ENCODE measurements at regions not wholly inside any gene's neighbourhood (a gene's known extent, or its start where the extent isn't known, plus 50 kb on each side); places are given as distances from the start of the nearest gene placed in this dataset.

DNA sequence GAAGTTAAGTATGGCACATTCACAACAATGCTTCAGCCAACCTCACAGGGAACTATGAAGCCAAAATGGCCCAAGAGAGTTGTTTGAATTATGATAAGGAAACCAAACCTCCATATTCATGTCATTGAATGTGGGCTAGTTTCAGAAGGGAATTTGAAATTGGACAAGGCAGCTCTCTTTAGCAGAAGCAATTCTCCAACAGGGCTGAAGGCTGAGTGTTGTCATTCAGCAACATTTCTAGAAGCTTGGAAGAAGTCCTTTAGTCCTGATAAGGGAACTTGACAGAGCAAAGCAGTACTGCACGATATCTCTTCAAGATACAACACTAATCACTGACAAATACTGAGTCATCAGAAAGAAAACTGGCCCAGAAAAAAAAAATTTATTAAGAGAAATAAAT, 115.4 kb downstream of the SLC25A46 start:
- Histone ChIP-seq H3K4me3 (ENCODE audit: low read depth, low read length) (no peak overlapping the region), H3K36me3 (replicated peaks) (no peaks in the 10 kb centered on the region), H3K27me3 (replicated peaks) (no peaks in the 10 kb centered on the region), H3K27ac (peak overlapping the region; percentile 24)
- in situ Hi-C loops (cut with HindIII; ENCODE audit: low pct_ligation_motif_present, low sequenced_read_pairs) = no loop called here
- DNase-seq = peak; percentile 47
- TF ChIP-seq, protein P1, sequence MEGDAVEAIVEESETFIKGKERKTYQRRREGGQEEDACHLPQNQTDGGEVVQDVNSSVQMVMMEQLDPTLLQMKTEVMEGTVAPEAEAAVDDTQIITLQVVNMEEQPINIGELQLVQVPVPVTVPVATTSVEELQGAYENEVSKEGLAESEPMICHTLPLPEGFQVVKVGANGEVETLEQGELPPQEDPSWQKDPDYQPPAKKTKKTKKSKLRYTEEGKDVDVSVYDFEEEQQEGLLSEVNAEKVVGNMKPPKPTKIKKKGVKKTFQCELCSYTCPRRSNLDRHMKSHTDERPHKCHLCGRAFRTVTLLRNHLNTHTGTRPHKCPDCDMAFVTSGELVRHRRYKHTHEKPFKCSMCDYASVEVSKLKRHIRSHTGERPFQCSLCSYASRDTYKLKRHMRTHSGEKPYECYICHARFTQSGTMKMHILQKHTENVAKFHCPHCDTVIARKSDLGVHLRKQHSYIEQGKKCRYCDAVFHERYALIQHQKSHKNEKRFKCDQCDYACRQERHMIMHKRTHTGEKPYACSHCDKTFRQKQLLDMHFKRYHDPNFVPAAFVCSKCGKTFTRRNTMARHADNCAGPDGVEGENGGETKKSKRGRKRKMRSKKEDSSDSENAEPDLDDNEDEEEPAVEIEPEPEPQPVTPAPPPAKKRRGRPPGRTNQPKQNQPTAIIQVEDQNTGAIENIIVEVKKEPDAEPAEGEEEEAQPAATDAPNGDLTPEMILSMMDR (IDR thresholded peaks at IDR 0.05; ENCODE audit: low read depth, low read length, missing control alignments) = no peak

DNA sequence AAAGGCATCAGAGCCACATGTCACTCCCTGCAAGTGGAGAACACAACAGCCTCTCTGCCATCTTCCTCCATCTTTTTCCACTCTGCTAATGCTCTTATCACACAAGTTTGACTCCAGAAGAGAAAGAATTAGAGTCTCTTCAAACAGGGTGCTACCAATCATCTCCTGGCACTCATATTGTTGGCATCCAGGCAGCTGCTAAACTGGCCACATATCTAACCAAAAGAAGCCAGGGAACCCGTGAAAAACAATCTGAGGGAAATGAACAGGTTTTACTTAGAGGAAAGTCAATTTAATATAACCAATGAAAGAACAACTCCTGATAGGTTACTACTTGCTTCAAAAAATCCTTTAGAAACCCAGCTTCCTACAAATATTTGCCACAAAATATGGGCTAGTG, 117.2 kb downstream of the SLC25A46 start:
- DNase-seq = no peak
- TF ChIP-seq, protein P1 (IDR thresholded peaks at IDR 0.05; ENCODE audit: low read depth, low read length, missing control alignments) = no peak
- Histone ChIP-seq H3K4me3 (ENCODE audit: low read depth, low read length) (no peak overlapping the region), H3K27me3 (replicated peaks) (no peaks in the 10 kb centered on the region), H3K36me3 (replicated peaks) (no peaks in the 10 kb centered on the region), H3K27ac (no peak overlapping the region)
- in situ Hi-C loops (cut with HindIII; ENCODE audit: low pct_ligation_motif_present, low sequenced_read_pairs) = no loop called here

DNA sequence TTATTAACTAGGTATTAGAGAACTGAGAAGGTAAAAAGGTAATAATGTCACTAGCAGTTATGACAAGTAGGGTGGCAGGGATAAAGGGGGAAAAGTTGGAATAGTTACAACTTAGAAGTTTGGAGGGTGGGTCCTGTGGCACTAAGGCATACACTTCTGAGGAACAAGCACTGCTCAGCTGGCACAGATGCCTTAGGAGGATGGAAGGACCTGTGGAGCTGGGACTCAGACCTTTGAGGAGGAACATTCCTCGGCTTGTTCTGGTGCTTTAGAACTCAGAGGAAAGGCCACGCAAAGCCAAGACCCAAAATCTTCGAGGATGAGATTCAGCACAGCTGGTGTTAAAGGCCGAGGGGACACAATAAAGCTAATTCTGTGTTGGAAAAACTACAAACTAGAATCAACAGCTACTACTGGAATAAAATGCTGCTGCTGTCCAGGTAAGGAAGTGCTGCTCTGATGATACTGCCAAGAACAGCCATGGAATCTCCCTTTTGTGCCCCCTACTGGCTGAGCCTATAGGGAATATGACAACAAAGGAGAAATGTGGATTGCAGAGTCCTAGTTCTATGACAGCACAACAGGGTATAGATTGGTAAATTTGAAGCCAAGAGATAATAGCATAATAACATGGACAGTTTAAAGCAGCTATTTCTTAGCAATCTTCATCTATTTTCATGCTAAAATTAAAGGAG, 126.7 kb downstream of the SLC25A46 start:
- no peak overlapping the region for H3K27ac ChIP-seq
- TF ChIP-seq, protein P1 (IDR thresholded peaks at IDR 0.05; ENCODE audit: low read depth, low read length, missing control alignments) = peak; percentile 68
- peak; percentile 48 for DNase-seq
- H3K4me3 ChIP-seq (ENCODE audit: low read depth, low read length) = no peak overlapping the region
- in situ Hi-C loops (cut with HindIII; ENCODE audit: low pct_ligation_motif_present, low sequenced_read_pairs) = no loop called here
- H3K36me3 ChIP-seq (replicated peaks) = no peaks in the 10 kb centered on the region
- no peaks in the 10 kb centered on the region for H3K27me3 ChIP-seq (replicated peaks)

DNA sequence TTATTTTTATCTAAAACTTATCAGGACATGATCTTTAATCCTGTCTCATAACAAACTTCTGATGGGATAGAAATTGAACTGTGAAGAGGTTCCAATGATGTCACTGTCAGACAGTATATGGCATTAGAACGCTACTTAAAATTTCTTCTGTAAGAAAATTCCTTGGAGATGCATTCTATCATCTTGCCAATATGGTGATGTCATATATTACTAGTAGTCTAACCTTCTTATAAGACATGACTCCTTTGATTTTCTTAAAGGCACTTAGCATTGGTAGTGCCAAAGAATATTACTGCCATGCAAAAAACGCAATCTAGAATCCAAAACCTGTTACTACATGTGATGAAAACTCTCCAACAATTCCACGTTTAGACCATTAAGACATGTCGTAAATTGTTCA, 131.1 kb downstream of the SLC25A46 start:
- in situ Hi-C loops (cut with HindIII; ENCODE audit: low pct_ligation_motif_present, low sequenced_read_pairs) = no loop called here

DNA sequence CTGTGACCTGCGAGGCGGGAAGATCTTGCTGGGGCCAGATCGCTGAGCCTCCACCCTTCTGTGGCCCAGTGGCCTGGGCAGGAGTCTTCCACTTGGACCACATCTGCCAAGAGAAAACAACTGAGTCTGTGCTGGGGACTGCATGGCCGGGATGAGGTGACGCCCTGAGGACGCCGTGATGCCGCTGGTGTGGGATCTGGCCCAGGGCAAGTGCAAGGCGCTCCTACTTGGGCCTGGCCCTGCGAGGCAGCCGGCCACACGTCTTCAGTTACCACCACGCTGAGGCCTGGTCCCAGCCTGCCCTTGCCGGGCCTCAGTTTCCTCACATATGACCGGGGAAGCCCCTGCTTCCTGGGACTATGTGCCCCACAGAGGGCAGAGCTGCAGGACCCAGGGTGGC, 133.4 kb downstream of the SLC25A46 start:
- in situ Hi-C loops (cut with HindIII; ENCODE audit: low pct_ligation_motif_present, low sequenced_read_pairs) = no loop called here
- Histone ChIP-seq H3K36me3 (replicated peaks) (no peaks in the 10 kb centered on the region), H3K27ac (no peak overlapping the region), H3K4me3 (ENCODE audit: low read depth, low read length) (no peak overlapping the region), H3K27me3 (replicated peaks) (no peaks in the 10 kb centered on the region)
- DNase-seq = no peak
- TF ChIP-seq, protein P1 (IDR thresholded peaks at IDR 0.05; ENCODE audit: low read depth, low read length, missing control alignments) = no peak

More for the DNA sequence above, 131.1 kb downstream of the SLC25A46 start:
- TF ChIP-seq, protein P1 (IDR thresholded peaks at IDR 0.05; ENCODE audit: low read depth, low read length, missing control alignments) = no peak
- Histone ChIP-seq H3K27me3 (replicated peaks) (no peaks in the 10 kb centered on the region), H3K36me3 (replicated peaks) (no peaks in the 10 kb centered on the region), H3K27ac (no peak overlapping the region), H3K4me3 (ENCODE audit: low read depth, low read length) (no peak overlapping the region)
- DNase-seq = no peak

DNA sequence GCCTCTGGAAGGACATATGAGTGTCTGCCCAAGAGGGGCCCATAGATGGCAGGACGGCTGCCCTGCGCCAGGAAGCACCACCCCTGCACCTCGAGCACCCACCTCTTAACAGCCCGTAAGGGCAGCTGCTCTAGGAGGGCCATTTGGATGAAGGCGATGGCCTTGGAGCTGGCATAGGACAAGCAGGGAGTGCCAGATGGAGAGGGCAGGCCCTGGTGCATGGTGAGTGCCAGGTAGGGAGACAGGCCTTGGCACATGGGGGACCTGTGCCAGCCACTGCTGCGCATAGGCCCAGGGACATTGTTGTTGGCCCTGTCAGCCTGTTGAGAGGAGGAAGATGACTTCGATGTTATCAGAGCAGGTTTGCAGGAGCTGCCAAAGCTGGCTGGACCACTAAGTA, 134.2 kb downstream of the SLC25A46 start:
- TF ChIP-seq, protein P1 (IDR thresholded peaks at IDR 0.05; ENCODE audit: low read depth, low read length, missing control alignments) = no peak
- DNase-seq = no peak
- H3K4me3 ChIP-seq (ENCODE audit: low read depth, low read length) = no peak overlapping the region
- no peaks in the 10 kb centered on the region for H3K27me3 ChIP-seq (replicated peaks)
- H3K27ac ChIP-seq = no peak overlapping the region
- H3K36me3 ChIP-seq (replicated peaks) = no peaks in the 10 kb centered on the region
- in situ Hi-C loops (cut with HindIII; ENCODE audit: low pct_ligation_motif_present, low sequenced_read_pairs) = no loop called here

Data from brain microvascular endothelial cell (primary cell).